HG03097 (cell line): ENCODE measurements at regions not wholly inside any gene's neighbourhood (a gene's known extent, or its start where the extent isn't known, plus 50 kb on each side); places are given as distances from the start of the nearest gene placed in this dataset.
A peak's percentile ranks its signal among the peaks of the same experiment; 100 is the strongest.
"Not testable (repeated sequence)": the region's sequence is repeated elsewhere in the genome, so short reads cannot be mapped to it uniquely, and the experiment has no call there.

Experiments
- ATAC-seq: cut with Tn5 transposase; IDR thresholded peaks from one replicate; pipeline ENCODE4 v1.9.1; 2021; ENCODE audit not compliant: unreplicated experiment, low FRiP score

DNA sequence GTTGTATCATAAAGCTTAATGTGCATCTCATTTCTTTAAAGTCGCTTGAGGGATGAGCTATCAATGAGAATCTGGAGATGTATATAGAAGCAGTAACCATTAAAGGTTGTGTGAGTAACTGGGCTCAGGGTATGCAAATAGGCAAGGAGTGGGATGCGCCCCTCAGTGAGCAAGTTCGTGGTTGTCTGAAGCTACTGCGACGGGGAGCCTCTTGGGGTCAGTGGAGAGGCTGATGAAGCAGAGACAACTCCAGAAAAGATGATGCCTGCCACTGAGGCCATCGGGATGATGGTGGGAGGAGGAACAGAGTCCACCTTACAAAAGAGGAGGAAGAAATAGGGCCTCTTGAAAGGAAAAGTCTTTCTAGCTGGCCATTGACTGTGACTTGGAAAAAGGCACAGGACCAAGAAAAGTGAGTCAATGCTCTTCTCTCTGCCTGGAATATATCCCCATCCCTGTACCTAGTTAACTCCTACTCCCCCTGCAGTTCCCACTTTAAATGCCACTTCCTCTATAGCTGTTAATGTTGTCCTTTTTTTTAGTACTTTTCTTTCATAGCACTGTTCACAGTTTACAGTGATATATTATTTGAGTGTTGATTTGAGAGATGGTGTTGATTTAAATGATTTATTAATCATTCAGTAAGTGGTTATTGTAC is 51.4 kb upstream of the LSM6 start:
- ATAC-seq = peak; percentile 59

DNA sequence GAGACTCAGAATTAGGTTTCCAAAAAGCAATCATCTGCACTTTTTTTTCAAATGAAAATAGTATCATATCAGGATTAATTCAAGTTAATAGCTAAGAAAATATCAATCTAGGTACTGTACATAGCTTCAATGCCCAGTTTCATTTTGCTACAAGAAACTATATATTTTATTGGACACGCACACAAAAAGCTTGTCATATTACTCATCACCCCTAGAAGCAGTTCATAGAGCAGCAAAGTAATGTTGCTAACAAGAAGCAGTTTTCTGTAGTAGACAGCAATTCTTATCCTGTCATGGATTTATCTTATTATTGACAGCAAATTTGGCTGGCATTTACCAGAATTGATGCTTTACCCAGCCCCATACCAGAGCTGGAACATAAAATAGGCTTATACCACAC is 52.3 kb upstream of the LSM6 start:
- no peak for ATAC-seq

DNA sequence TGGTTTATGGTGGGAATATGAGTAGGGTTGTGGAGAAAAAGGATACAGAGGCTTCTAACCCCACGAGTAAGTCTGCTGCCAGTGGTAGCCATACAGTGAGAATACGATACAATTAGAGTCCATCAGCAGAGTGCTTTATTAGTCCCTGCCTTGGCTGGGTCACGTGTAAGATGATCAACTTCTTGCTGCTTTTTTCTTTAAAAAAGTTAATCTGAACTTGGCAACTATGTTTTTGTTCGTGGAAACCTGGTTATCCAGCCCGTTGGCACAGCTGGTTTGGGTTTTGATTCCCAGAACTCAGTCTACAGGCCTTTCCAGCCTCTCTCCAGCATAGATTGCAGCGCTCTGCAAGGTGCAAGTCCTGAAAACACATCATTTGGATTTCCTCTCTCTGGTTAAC is 53.1 kb upstream of the LSM6 start:
- ATAC-seq = no peak

DNA sequence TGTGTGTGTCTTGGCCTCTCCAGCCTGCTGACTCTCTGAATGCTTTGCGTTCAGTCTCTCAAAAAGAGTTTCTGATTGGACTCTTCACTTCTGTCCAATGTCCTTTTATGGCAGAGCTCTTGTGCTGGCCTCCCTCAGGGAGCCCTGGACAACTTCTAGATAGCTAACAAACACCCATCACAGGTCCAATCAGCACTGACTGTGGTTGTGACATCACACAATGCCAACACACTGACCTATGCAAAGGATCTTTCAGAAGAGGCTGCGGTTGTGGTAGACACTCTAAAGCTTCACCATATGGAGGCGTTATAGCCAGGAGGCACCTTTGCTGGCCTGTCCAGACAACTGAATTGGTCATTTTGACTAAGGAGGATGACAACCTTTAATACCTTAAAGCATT is 53.8 kb upstream of the LSM6 start:
- ATAC-seq = no peak

DNA sequence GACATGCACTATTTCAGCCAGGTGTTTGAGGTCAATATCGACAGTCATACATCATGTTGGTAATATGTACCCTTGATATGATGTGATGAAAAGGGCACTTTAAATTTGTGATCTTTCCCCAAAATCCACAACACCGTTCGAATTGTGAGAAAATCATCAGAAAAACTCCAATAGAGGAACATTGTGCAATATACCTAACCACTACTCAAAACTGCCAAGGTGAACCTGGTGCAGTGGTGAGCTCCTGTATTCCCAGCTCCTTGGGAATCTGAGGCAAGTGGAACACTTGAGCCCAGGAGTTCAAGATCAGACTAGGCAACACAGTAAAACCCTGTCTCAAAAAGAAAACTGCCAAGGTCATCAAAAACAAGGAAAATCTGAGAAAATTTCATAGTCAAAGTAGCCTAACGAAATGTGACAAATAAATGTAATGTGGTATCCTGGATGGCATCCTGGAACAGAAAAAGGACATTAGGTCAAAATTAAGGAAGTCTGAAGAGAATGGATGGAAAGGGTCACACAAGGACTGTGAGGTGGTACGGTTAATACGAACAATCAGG is 55.6 kb upstream of the LSM6 start:
- no peak for ATAC-seq

DNA sequence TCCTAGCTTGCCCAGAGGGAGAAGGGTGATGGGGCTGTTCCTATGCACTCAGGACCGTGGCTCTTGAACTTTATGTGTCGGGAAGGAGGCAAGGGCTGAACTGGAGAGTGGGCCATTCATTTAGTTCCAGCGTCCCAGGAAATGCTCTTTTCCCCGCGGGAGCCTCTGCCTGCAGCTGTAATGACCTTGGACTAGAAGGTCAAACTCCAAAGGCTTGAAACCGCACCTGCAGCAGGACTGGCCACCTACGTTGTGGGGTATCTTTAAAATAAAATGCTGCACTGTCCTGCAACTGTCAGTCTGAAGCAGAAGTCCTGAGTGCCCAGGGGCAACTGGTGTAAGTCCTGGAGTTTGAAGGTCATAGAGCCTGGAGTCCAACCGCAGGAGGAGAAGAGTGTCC is 61.5 kb upstream of the LSM6 start:
- no peak for ATAC-seq

DNA sequence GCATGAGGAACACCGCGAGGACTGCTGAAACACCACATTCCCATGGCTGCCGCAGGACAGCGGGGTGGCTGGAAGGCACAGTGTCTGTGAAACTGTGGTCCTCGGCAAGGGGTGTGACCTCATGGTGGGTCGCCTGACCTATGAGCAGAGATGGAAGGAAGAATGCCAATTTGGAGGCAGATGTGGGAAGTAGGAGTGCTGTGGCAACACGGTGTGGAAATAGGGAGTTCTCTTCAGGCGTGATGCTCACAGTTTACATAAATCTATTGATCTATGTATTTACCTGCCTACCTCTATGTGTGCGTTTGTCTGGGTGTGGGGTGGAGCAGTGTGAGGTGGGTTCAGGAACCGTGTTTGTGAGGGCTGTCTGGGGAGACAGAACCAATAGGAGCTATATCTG is 62.3 kb upstream of the LSM6 start:
- no peak for ATAC-seq

DNA sequence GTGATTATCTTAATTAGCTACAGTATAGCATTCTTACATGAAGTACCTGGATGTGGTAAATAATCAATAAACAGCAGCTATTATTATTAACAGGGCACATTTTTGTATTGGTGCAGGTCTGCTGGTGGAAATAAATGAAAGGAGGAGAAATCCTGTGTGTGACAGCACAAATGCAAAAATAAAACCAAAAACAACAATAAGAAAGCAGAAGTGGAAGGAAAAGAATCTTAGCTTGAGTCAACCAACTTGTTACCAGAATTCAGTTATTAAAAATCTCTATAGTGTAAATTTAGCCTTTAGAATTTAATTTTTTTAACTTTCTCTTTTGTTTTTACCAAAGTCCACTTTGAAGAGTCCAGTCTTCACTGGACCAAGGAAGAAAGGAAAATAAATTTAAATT is 63.1 kb upstream of the LSM6 start:
- no peak for ATAC-seq

DNA sequence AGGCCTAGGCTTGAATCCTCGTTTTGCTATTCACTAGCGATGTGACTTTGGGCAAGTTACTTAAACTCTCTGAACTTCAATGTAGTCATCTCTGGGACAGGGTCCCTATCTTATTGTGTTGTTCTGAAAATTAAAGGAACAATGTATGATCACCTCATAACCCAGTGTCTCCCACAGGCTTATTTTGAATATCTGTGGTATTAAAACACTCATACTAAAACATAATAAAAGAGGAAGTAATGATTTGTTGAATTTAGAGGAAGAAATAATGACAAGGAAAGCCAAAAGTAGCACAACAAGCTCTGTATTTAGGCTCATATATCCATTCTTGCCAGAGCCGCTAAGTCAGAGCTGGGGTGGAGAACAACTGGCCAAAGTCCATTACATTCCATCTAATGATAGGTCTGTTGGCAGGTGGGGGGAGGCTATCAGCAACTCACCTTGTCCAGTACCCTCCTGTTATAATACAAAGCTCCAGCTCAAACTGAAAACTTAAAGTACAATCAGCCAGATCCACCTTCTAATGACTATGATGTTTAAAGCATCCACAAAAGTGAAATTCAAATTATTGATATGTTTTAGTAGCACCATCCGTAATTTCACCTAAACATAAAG is 64.5 kb upstream of the LSM6 start:
- no peak for ATAC-seq

DNA sequence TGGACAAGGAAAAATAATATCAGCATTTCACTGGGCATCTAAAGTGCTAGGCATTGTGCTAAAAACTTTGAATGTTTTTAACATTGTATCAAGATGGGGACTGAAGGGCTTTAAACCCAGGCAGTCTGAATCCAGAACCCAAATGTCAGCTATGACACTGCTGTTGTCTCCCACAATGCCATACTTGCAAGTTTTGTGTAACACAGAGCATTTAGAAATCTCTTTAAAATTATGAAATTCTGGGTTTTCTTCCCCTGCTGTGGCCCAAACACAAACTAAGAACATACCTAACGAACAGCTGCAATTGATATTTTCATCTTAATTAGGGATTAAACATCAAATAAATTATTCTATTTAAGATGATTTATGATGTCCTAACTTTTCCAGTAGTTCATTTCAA is 66.8 kb upstream of the LSM6 start:
- ATAC-seq = no peak

DNA sequence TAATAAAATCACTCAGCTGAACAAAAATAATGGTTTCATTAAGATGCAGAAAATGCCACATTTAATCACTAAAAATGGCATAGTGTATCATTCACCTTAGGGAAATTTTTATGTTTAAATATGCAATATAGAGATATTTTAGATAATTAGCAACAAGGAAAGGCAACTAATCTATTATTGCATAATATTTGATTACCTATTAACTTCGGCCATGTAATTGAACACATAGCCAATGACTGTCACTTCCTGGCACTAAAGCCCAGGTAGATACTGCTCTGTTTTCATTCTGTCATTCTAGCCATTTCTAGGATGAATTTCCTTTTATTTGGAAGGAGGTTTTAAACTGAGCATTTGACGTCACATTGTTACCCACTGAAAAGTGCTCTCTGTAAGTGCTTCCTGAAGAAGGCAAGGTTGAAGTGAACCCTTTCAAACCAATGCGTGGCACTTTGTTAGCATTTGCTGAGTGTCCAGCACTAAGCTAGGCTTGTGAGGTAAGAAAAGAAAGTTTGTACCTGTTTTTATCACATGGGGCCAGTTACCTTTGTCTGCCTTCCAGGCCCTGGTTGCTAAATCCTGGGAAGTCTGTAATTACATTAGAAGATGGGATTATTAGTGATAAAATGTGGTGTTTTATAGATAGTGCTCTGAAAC is 67.8 kb upstream of the LSM6 start:
- no peak for ATAC-seq

DNA sequence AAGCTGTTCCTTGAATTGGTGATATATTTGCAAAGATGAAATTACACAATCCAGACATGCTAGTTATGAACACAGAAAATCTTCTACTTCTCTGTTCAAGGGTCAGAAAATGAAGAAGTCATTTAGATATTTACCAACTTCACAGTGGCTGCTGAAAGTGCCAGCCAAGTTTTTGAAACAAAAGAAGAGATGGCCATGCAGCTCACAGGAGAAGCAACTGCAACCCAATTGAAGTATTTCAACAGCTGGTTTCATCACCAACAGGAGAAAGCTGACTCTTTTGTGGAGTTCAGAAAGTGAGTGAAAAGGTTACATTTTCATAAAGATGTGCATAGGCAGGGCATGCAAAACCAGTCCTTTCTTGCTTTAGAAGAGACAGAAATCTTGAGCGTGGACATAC is 70.1 kb upstream of the LSM6 start:
- ATAC-seq = no peak

DNA sequence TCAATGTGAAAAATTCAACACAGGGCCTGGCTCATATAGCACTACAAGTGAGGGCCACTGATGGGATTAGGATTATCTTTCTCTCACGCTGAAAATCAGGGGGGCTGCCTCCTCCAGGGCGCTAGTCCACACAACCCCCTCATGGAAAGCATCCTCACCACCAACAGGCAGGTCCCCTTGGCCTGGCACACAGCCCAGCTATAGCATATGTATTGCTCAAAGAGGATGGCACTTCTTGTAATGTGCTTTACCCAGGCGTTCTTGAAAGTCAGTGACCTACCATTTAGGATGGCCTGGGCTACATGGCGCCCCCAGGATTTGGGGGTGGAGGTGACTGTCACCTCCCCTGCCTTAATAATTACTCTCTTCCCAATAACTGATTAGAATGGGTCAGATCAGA is 71.0 kb upstream of the LSM6 start:
- ATAC-seq = no peak

DNA sequence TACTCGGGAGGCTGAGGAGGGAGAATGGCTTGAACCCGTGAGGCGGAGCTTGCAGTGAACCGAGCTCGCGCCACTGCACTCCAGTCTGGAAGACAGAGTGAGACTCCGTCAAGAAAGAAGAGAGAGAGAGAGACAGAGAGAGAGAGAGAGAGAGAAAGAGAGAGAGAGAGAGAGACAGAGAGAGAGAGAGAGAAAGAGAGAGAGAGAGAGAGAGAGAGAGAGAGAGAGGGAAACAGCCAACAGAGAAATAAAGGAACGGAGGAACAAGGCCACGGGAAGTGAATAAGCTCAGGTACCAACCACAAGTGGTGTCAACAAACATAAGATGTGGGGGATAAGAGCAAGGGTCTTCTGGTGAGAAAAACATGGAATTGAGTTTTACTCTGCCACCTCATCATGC is 71.5 kb upstream of the LSM6 start:
- not testable (repeated sequence) for ATAC-seq

DNA sequence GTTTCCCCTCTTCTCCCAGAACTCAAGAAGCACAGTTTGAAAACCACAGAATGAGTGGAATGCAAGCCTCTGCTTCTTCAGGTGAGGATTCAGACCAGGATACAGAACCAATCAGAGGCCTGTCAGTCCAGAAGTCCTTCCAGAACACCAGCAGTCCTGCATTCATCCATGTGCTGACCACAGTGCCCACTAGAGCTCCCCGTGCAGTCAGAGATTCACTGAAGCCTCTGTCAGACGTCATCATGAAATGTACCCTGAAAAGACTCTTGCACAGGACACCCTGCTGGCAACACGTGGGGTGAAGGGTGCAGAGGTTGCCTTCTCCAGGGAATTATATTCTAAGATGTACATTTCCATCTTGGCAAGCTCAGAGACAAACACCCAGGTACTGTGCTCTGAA is 75.9 kb upstream of the LSM6 start:
- ATAC-seq = no peak

DNA sequence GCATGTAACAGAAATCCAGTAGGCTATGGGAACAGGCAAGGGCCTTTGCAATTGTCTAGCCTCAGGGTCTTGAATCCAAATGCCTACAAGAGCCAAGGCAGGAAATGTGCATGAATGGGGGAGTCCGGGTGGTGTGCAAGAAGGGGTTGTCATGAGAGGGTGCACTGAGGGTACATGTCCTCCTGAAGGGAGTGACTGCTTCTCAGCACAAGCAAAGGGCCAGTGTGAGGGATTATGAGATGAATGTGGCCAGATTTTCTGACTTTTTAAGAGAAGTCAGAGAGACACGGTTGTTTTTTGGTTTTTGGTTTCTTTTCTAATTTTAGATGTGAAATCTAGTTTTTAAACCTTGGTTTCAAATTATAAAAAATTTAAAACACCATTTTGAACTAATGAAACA is 76.5 kb upstream of the LSM6 start:
- ATAC-seq = peak; percentile 66

DNA sequence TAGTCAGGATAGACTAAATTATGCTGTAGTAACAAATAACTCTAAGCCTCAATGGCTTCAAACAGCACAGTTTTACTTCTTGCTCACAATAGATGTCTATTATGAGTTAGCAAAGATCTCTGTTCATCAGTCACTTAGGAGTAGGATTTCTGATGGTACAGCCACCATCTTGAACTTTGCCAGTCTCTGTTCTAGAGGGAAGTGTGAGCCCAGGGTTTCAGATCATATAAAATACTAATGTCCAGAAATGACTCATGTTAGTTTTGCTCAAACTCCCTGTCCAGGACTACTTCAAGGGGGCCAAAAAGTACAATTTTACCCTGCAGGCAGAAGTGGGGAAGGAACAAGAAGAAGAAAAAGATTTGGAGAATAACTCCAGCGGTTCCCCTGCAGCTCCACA is 77.1 kb upstream of the LSM6 start:
- peak; percentile 70 for ATAC-seq

DNA sequence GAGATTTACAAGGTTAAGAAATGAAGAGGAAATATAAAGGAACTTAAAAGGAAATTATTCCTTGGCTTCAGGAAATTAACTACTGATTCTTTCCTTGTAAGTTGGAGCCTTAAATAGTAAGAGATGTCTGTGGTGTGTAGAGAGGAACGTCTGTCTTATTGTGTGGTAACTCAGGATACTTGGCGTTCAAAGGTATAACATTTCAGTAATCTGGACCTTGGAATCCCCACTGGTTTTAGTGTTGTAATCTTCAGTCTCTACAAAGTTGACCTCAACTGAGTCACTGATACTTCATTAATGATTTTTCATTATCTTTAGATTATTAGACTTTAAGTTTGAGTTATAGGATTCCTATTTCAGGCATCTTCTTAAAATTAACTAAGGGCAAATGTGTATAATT is 79.1 kb upstream of the LSM6 start:
- no peak for ATAC-seq

DNA sequence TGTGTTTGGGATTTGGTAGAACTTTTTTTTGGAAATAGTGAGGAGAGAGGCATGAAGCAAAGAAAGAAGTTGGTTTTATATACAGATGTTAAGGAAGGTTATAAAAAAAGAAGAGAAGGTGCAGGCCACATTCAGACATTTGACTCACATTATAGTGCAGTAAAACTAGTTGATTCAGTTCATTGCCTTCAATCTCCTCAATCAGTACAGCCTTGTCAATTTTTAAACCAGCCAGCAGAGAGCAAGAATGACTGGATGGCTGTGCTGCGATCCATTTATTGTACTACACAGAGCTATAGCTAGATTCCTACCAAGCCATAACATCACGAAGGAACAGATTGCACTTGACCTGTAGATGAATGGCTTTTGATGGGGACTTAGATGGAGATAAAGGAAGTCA is 79.7 kb upstream of the LSM6 start:
- peak; percentile 42 for ATAC-seq

DNA sequence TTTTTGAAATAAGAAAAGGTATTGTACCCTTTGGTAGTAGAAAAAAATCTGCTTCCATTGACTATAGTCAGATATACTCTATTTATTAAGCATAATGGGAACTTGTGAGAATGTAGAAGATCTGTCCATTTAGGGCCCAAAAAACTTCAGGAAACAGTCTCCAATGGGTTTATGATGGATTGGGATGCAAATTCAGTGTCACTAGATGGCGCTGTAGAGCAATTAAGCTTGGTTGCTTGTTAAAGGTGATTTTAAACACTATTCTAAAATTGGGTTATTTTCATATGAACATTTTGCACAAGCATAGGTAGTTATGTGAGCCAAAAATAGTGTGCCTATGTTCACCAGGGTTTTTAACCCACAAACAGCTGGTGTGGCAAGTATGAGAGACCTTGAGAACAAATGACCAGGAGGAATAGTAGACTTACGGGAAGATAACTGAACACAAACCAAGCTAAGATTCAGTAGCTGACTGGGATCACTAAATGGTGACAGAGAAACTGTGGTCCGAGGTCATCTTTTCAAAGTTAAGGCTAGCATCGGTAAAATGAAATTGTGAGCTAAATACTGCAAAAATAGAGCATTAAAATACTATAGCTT is 80.3 kb upstream of the LSM6 start:
- ATAC-seq = no peak

DNA sequence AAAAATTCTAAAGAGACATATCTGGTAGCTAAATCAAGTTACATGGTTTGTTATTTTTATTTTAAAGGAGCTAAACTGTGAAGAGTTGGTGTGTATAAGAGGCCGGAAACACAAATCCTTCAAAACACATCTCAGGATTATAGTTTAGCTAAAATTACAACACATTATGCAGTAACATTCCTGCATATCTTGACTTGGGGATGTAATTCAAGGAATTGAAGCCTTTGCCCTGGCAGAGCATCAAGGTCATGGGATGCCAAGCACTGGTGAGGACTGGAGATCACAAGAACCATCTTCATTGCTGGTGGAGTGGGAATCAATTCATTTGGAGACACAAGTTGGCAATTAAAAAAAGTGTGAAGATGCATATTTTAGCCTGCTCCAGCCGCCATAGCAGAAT is 86.8 kb upstream of the LSM6 start:
- ATAC-seq = no peak

DNA sequence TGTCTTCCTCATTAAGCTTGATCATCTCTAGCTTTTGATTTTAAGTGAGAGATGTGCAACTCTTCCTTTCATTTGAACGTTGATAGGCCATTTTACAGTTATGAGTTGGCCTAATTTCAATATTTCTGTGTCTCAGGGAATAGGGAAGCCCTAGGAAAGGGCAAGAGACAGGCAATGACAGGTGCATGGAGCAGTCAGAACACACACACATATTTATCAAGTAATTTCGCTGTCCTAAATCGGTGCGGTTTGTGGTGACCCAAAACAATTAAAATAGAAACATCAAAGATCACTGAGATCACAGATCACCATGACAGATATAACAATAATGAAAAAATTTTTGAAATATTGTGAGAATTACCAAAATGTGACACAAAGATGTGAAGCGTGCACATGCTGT is 87.7 kb upstream of the LSM6 start:
- no peak for ATAC-seq
